IMR-90 (cell line): ENCODE measurements at regions not wholly inside any gene's neighbourhood (a gene's known extent, or its start where the extent isn't known, plus 50 kb on each side); places are given as distances from the start of the nearest gene placed in this dataset.

Experiments used
- ATAC-seq: fragments of 200-7000 bp; cut with Tn5 transposase; 2 replicates; pipeline ENCODE4 v1.9.1; 2020; ENCODE audit warnings: low read depth, mild to moderate bottlenecking, moderate library complexity
- BruUV-seq: library from RNA; stranded (reverse); fragments of 400-500 nt; replicated peaks from 2 replicates; lab custom pipeline; 2021; lab: Mats Ljungman, UMichigan
- CTCF ChIA-PET: fragments of 300-600 bp; formaldehyde crosslinking; extraction: SDS; loops from one replicate; lab custom pipeline; 2021; ENCODE audit warnings: antibody characterized with exemption; lab: Yijun Ruan, JAX
- POLR2A ChIA-PET: fragments of 300-600 bp; sonication (Branson Sonifier 250); formaldehyde crosslinking; loops from one replicate; lab custom pipeline; 2022; ENCODE audit warnings: antibody characterized with exemption; ENCODE audit not compliant: unreplicated experiment; lab: Charles Lee
- DNase-seq: peaks from one replicate; pipeline ENCODE4 v3.0.0; 2013
- H2AFZ ChIP-seq: replicated peaks from 2 replicates; pipeline ENCODE3; 2013; ENCODE audit warnings: low read length, mild to moderate bottlenecking; ENCODE audit not compliant: poor library complexity
- H2AK5ac ChIP-seq: 2 replicates; pipeline ENCODE4 v1.6.1; 2013; ENCODE audit warnings: low read depth, low read length, inconsistent platforms
- H2AK9ac ChIP-seq: replicated peaks from 2 replicates; pipeline ENCODE3; 2013; ENCODE audit warnings: mild to moderate bottlenecking, low read depth, low read length, moderate library complexity; ENCODE audit not compliant: poor library complexity
- H2BK120ac ChIP-seq: 2 replicates; pipeline ENCODE4 v1.6.1; 2013; ENCODE audit warnings: low read depth, low read length, inconsistent platforms
- H2BK15ac ChIP-seq: 3 replicates; pipeline ENCODE4 v1.6.1; 2013; ENCODE audit warnings: low read depth, low read length, inconsistent platforms
- H2BK20ac ChIP-seq: 2 replicates; pipeline ENCODE4 v1.6.1; 2013; ENCODE audit warnings: low read depth, mild to moderate bottlenecking, inconsistent platforms, low read length, moderate library complexity
- H2BK5ac ChIP-seq: 2 replicates; pipeline ENCODE4 v1.6.1; 2013; ENCODE audit warnings: mild to moderate bottlenecking, low read depth, low read length, inconsistent platforms; ENCODE audit not compliant: poor library complexity, severe bottlenecking
- H3K14ac ChIP-seq: replicated peaks from 2 replicates; pipeline ENCODE4 v1.6.1; 2013; ENCODE audit warnings: low read depth, low read length, inconsistent platforms
- H3K18ac ChIP-seq: 2 replicates; pipeline ENCODE4 v1.6.1; 2013; ENCODE audit warnings: low read depth, low read length, control low read depth
- H3K23ac ChIP-seq: 2 replicates; pipeline ENCODE4 v1.6.1; 2013; ENCODE audit warnings: low read depth, low read length, inconsistent platforms
- H3K27ac ChIP-seq: 2 replicates; pipeline ENCODE4 v1.5.1; 2013; ENCODE audit warnings: mild to moderate bottlenecking, control low read depth, low read length; ENCODE audit not compliant: insufficient read depth
- H3K27me3 ChIP-seq: 2 replicates; pipeline ENCODE4 v1.6.1; 2013; ENCODE audit warnings: low read length; ENCODE audit not compliant: control insufficient read depth, insufficient read depth
- H3K36me3 ChIP-seq: 2 replicates; pipeline ENCODE4 v1.6.1; 2013; ENCODE audit warnings: low read length, mixed read lengths; ENCODE audit not compliant: control insufficient read depth, insufficient read depth
- H3K4ac ChIP-seq: 2 replicates; pipeline ENCODE4 v1.6.1; 2013; ENCODE audit warnings: low read depth, low read length, inconsistent platforms
- H3K4me1 ChIP-seq: 2 replicates; pipeline ENCODE4 v1.6.1; 2013; ENCODE audit warnings: low read length, mixed read lengths; ENCODE audit not compliant: control insufficient read depth, insufficient read depth
- H3K4me2 ChIP-seq: 2 replicates; pipeline ENCODE4 v1.6.1; 2013; ENCODE audit warnings: low read depth, mild to moderate bottlenecking, control low read depth, low read length, moderate library complexity
- H3K4me3 ChIP-seq: 2 replicates; pipeline ENCODE4 v1.5.1; 2013; ENCODE audit warnings: low read depth, mild to moderate bottlenecking, control low read depth, low read length, moderate library complexity; ENCODE audit not compliant: insufficient read depth
- H3K56ac ChIP-seq: 2 replicates; pipeline ENCODE4 v1.6.1; 2013; ENCODE audit warnings: low read length, inconsistent platforms; ENCODE audit not compliant: insufficient read depth; ENCODE audit errors: extremely low read depth
- H3K79me1 ChIP-seq, 2 experiments: 2 replicates each; pipeline ENCODE4 v1.6.1; 2013; ENCODE audit warnings: low read length in 2 of 2, inconsistent platforms in 1 of 2, low read depth in 1 of 2
- H3K9ac ChIP-seq: 2 replicates; pipeline ENCODE4 v1.6.1; 2013; ENCODE audit warnings: low read depth, low read length, control low read depth
- H3K9me1 ChIP-seq: 2 replicates; pipeline ENCODE4 v1.6.1; 2013; ENCODE audit warnings: low read length, inconsistent platforms; ENCODE audit not compliant: insufficient read depth
- H3K9me3 ChIP-seq: 2 replicates; pipeline ENCODE4 v1.6.1; 2013; ENCODE audit warnings: low read length; ENCODE audit not compliant: control insufficient read depth, insufficient read depth
- H4K20me1 ChIP-seq: 2 replicates; pipeline ENCODE4 v1.6.1; 2013; ENCODE audit warnings: low read length, inconsistent platforms; ENCODE audit not compliant: insufficient read depth
- H4K5ac ChIP-seq: 2 replicates; pipeline ENCODE4 v1.6.1; 2013; ENCODE audit warnings: mild to moderate bottlenecking, low read depth, low read length, control low read depth
- H4K8ac ChIP-seq, 2 experiments: 2 replicates each; pipeline ENCODE4 v1.6.1; 2013; ENCODE audit warnings: low read depth in 2 of 2, low read length in 2 of 2, control low read depth in 1 of 2, inconsistent platforms in 1 of 2
- H4K91ac ChIP-seq: 2 replicates; pipeline ENCODE4 v1.6.1; 2013; ENCODE audit warnings: low read depth, low read length, inconsistent platforms; ENCODE audit not compliant: insufficient read depth
- CTCF ChIP-seq: conservative IDR thresholded peaks from 2 replicates; pipeline ENCODE4 v1.5.1; 2012; ENCODE audit warnings: mild to moderate bottlenecking, low read depth, low read length, improper control_type of control experiment
- ELK1 ChIP-seq: fragments of 150-350 bp; IDR thresholded peaks from 2 replicates; pipeline ENCODE4 v1.6.1; 2016; ENCODE audit warnings: low read depth, mild to moderate bottlenecking, low read length, moderate library complexity, borderline replicate concordance
- MAFK ChIP-seq: IDR thresholded peaks from 2 replicates; pipeline ENCODE4 v1.6.1; 2012; ENCODE audit warnings: low read depth, low read length, improper control_type of control experiment
- MAZ ChIP-seq: IDR thresholded peaks from 2 replicates; pipeline ENCODE4 v1.6.1; 2012; ENCODE audit warnings: low read depth, mild to moderate bottlenecking, low read length, improper control_type of control experiment, moderate library complexity, borderline replicate concordance
- WGBS, 2 experiments: methylation state at CpG; one replicate each; pipeline versions ENCODE4 v1.1.5 to v1.1.7; 2013; ENCODE audit warnings: missing lambda C conversion rate in 2 of 2; ENCODE audit not compliant: insufficient read length in 1 of 2; ENCODE audit errors: extremely low coverage in 2 of 2; 5-methylcytosine and 5-hydroxymethylcytosine counted together
- dilution Hi-C: fragments of 300-500 bp; cut with HindIII; formaldehyde crosslinking; loops from one replicate; pipeline ENCODE4 v1.14.3; 2018; ENCODE audit warnings: low sequenced_read_pairs; ENCODE audit not compliant: unreplicated experiment
- in situ Hi-C: fragments of 300-500 bp; cut with MboI; formaldehyde crosslinking; loops from 3 replicates; pipeline ENCODE4 v1.14.3; 2019; ENCODE audit warnings: low sequenced_read_pairs, inconsistent platforms, mixed read lengths
- intact Hi-C: fragments of 100-400 bp; cut with micrococcal nuclease; formaldehyde crosslinking; loops from 2 replicates; pipeline ENCODE4 v1.10.0; 2022

GRCh38 chr2:13696601-13697000 lies 935.9 kb upstream of the LRATD1 start:
- Histone ChIP-seq H3K27ac (no peak overlapping the region), H3K9ac (no peak overlapping the region), H2BK120ac (no peak overlapping the region), H4K8ac (no peak overlapping the region), H3K4me1 (no peaks in the 10 kb centered on the region), H4K20me1 (no peaks in the 10 kb centered on the region), H3K56ac (no peak overlapping the region), H2AK5ac (no peak overlapping the region), H2BK5ac (no peak overlapping the region), H3K9me3 (peaks cover 2% of the 10 kb centered on the region; the same call in 1 of the 2 replicates), H2BK15ac (no peak overlapping the region), H3K4ac (no peak overlapping the region), H3K9me1 (no peaks in the 10 kb centered on the region), H2BK20ac (no peak overlapping the region), H3K36me3 (no peaks in the 10 kb centered on the region), H2AFZ (no peak overlapping the region), H3K14ac (no peak overlapping the region), H3K27me3 (no peaks in the 10 kb centered on the region), H3K4me2 (no peak overlapping the region), H3K23ac (no peak overlapping the region), H2AK9ac (no peak overlapping the region), H3K79me1 (no peaks in the 10 kb centered on the region), H4K91ac (no peak overlapping the region), H3K4me3 (no peak overlapping the region), H3K18ac (no peak overlapping the region), H4K5ac (no peak overlapping the region)
- no peak for TF ChIP-seq MAFK
- no peak for TF ChIP-seq MAZ
- no peak for TF ChIP-seq ELK1
- no peak for TF ChIP-seq CTCF
- dilution Hi-C loops (no loop called here), intact Hi-C loops (no loop called here), in situ Hi-C loops (no loop called here)
- ATAC-seq (no peak), DNase-seq (no peak)
- no CpG with 5 or more reads among the region's 5 CpGs for WGBS, 2 experiments
- POLR2A ChIA-PET: no interaction called here
- no TSS peak for BruUV-seq
- CTCF ChIA-PET: no interaction called here
